CD8-positive, alpha-beta memory T cell (primary cell): ENCODE measurements at regions not wholly inside any gene's neighbourhood (a gene's known extent, or its start where the extent isn't known, plus 50 kb on each side); places are given as distances from the start of the nearest gene placed in this dataset.

ENCODE experiments used
- CTCF ChIA-PET: fragments of 350-600 bp; sonication (Branson Sonifier 250); formaldehyde crosslinking; loops from one replicate; lab custom pipeline; 2021; ENCODE audit warnings: antibody characterized with exemption; lab: Charles Lee
- POLR2A ChIA-PET: fragments of 350-600 bp; sonication (Branson Sonifier 250); formaldehyde crosslinking; loops from one replicate; lab custom pipeline; 2021; ENCODE audit warnings: antibody characterized with exemption; lab: Charles Lee
- DNase-seq, 5 donors: peaks; one replicate each; pipeline versions ENCODE4 v3.0.0 to v3.0.0-alpha.2; 2020 to 2022; ENCODE audit warnings: mixed read lengths in 1 of 5
- H3K27ac ChIP-seq: one replicate; pipeline ENCODE4 v1.7.0; 2013; ENCODE audit warnings: low read depth, mild to moderate bottlenecking, low read length, moderate library complexity
- H3K27me3 ChIP-seq: 2 replicates; pipeline ENCODE4 v1.7.0; 2013; ENCODE audit warnings: low read length, mild to moderate bottlenecking; ENCODE audit not compliant: insufficient read depth, poor library complexity, severe bottlenecking
- H3K36me3 ChIP-seq: 2 replicates; pipeline ENCODE4 v1.7.0; 2013; ENCODE audit warnings: mild to moderate bottlenecking, low read length, moderate library complexity; ENCODE audit not compliant: insufficient read depth
- H3K4me1 ChIP-seq: 2 replicates; pipeline ENCODE4 v1.7.0; 2013; ENCODE audit warnings: mild to moderate bottlenecking, low read length, moderate library complexity; ENCODE audit not compliant: insufficient read depth
- H3K4me3 ChIP-seq: 2 replicates; pipeline ENCODE4 v1.7.0; 2013; ENCODE audit warnings: mild to moderate bottlenecking, low read length
- H3K9me3 ChIP-seq: 2 replicates; pipeline ENCODE4 v1.7.0; 2013; ENCODE audit warnings: mild to moderate bottlenecking, low read length
- H3K27ac Mint-ChIP-seq, 8 donors: one replicate each; pipeline ENCODE4 v1.8.0; 2020 to 2021; ENCODE audit warnings: mixed read lengths in 8 of 8, mild to moderate bottlenecking in 6 of 8, inconsistent platforms in 3 of 8, moderate library complexity in 3 of 8
- H3K27me3 Mint-ChIP-seq, 2 donors: one replicate each; pipeline ENCODE4 v1.8.0; 2020 to 2021; ENCODE audit warnings: mixed read lengths in 2 of 2, mild to moderate bottlenecking in 1 of 2, moderate library complexity in 1 of 2
- H3K36me3 Mint-ChIP-seq, 3 donors: one replicate each; pipeline ENCODE4 v1.8.0; 2020 to 2021; ENCODE audit warnings: mixed read lengths in 3 of 3, inconsistent platforms in 1 of 3, mild to moderate bottlenecking in 1 of 3
- H3K4me1 Mint-ChIP-seq, 3 donors: one replicate each; pipeline ENCODE4 v1.8.0; 2020 to 2021; ENCODE audit warnings: mixed read lengths in 3 of 3, inconsistent platforms in 1 of 3, mild to moderate bottlenecking in 1 of 3
- H3K4me3 Mint-ChIP-seq, 7 donors: one replicate each; pipeline ENCODE4 v1.8.0; 2020 to 2021; ENCODE audit warnings: mixed read lengths in 7 of 7, mild to moderate bottlenecking in 6 of 7, moderate library complexity in 4 of 7, inconsistent platforms in 2 of 7
- H3K9me3 Mint-ChIP-seq, 5 donors: one replicate each; pipeline ENCODE4 v1.8.0; 2020 to 2022; ENCODE audit warnings: mixed read lengths in 5 of 5, mild to moderate bottlenecking in 3 of 5, moderate library complexity in 2 of 5, inconsistent platforms in 1 of 5

DNA sequence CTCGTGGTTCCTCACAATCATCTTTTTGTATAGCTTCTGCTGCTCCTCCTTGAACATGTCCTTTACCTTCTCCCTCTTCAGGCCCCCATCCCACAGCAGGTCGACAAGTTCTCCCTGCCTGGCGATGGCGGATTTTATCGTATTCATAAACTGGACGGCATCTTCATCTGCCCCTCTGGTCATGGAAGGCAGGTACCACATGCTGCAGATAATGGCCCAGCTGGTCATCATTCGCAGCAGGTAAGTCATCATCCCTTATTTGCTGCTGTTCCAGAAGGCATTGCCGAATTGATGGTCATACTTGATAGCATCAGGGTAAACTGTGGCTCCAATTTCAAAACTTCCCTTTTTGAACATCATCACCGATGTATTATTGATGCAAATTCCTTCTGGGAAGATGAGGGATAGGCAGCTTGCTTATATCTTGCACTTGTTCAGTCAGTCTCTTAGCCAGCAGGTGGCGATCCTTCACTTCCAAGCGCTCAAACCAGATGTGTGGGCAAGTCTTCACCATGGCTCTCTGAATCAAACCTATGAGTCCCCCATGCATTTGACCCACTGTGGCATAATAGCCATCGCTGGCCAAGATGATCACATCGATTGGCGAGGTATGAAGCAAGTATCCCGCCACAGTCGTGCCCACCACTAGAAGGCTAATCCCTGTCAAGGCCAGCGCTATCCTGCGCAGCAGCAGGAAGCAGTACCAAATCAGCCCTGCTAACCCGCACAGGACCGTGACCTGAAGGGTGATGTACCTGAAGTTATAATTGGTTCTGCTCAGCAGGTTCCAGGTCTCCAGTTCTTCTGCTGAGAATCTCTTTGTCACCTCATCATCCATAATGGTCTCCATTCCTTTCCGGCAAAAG lies 381.5 kb upstream of the STXBP6 start:
- H3K27ac Mint-ChIP-seq = no peak overlapping the region
- H3K4me3 ChIP-seq = no peak overlapping the region
- H3K9me3 ChIP-seq = no peaks in the 10 kb centered on the region
- H3K27ac ChIP-seq = no peak overlapping the region
- no peak for DNase-seq
- H3K4me3 Mint-ChIP-seq = no peak overlapping the region
- peaks cover 0 to 2% of the 10 kb centered on the region in 2 donors for H3K27me3 Mint-ChIP-seq
- ChIA-PET POLR2A (no interaction called here), CTCF (no interaction called here)
- H3K36me3 Mint-ChIP-seq = peaks cover 0 to 2% (median 0%) of the 10 kb centered on the region in 3 donors
- no peaks in the 10 kb centered on the region for H3K36me3 ChIP-seq
- no peaks in the 10 kb centered on the region for H3K4me1 Mint-ChIP-seq
- H3K9me3 Mint-ChIP-seq = peaks cover 0 to 19% (median 12%) of the 10 kb centered on the region in 5 donors
- no peaks in the 10 kb centered on the region for H3K27me3 ChIP-seq
- H3K4me1 ChIP-seq = no peaks in the 10 kb centered on the region

DNA sequence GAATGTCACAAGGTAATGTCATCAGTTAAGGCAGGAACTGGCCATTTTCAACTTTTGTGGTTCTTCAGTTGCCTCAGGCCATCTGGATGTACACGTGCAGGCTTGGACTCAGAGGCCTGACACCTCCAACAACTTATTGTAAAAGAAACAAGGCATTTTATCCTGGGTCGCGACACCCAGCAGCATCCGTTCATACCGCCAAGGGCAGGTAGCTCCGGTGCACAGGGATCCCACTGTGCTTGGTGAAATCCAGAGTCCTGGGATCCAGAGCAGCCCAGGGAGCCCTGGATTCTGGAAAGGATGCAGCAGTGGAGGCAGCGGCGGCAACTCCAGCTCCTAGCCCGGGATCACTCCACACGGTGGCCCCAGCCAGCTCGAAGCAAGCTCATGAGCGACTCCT lies 380.9 kb upstream of the STXBP6 start:
- Mint-ChIP-seq H3K4me3 (no peak overlapping the region), H3K36me3 (peaks cover 0 to 2% (median 0%) of the 10 kb centered on the region in 3 donors), H3K27ac (no peak overlapping the region), H3K9me3 (peaks cover 0 to 19% (median 12%) of the 10 kb centered on the region in 5 donors), H3K4me1 (no peaks in the 10 kb centered on the region), H3K27me3 (peaks cover 0 to 2% of the 10 kb centered on the region in 2 donors)
- Histone ChIP-seq H3K36me3 (no peaks in the 10 kb centered on the region), H3K27me3 (no peaks in the 10 kb centered on the region), H3K4me1 (no peaks in the 10 kb centered on the region), H3K9me3 (no peaks in the 10 kb centered on the region), H3K4me3 (no peak overlapping the region), H3K27ac (no peak overlapping the region)
- ChIA-PET POLR2A (no interaction called here), CTCF (no interaction called here)
- no peak for DNase-seq

DNA sequence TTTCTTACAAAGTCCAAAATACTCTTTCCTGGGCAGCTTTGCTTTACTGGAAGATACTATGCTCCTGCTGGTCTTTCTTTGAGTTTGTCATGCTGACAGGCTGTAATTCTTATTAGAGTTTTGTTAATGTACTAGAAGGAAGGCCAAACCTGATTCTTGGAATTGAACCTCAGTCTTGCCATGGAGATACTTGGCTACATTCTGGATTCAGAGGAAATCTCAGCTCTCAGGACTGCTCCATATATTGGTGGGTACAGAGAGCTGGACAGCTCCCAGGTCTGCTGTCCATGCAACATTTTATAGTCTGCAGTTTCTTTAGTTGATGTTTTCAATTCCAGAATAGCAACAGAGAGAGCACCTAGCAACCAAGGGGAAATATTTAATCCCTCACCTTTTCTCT lies 363.1 kb upstream of the STXBP6 start:
- Histone ChIP-seq H3K27ac (no peak overlapping the region), H3K36me3 (no peaks in the 10 kb centered on the region), H3K4me3 (no peak overlapping the region), H3K4me1 (no peaks in the 10 kb centered on the region), H3K9me3 (no peaks in the 10 kb centered on the region), H3K27me3 (no peaks in the 10 kb centered on the region)
- POLR2A ChIA-PET = no interaction called here
- no peaks in the 10 kb centered on the region for H3K36me3 Mint-ChIP-seq
- CTCF ChIA-PET = no interaction called here
- H3K27me3 Mint-ChIP-seq = no peaks in the 10 kb centered on the region
- no peak overlapping the region for H3K27ac Mint-ChIP-seq
- no peak overlapping the region for H3K4me3 Mint-ChIP-seq
- peaks cover 0 to 2% (median 0%) of the 10 kb centered on the region in 5 donors for H3K9me3 Mint-ChIP-seq
- H3K4me1 Mint-ChIP-seq = no peaks in the 10 kb centered on the region
- no peak for DNase-seq

DNA sequence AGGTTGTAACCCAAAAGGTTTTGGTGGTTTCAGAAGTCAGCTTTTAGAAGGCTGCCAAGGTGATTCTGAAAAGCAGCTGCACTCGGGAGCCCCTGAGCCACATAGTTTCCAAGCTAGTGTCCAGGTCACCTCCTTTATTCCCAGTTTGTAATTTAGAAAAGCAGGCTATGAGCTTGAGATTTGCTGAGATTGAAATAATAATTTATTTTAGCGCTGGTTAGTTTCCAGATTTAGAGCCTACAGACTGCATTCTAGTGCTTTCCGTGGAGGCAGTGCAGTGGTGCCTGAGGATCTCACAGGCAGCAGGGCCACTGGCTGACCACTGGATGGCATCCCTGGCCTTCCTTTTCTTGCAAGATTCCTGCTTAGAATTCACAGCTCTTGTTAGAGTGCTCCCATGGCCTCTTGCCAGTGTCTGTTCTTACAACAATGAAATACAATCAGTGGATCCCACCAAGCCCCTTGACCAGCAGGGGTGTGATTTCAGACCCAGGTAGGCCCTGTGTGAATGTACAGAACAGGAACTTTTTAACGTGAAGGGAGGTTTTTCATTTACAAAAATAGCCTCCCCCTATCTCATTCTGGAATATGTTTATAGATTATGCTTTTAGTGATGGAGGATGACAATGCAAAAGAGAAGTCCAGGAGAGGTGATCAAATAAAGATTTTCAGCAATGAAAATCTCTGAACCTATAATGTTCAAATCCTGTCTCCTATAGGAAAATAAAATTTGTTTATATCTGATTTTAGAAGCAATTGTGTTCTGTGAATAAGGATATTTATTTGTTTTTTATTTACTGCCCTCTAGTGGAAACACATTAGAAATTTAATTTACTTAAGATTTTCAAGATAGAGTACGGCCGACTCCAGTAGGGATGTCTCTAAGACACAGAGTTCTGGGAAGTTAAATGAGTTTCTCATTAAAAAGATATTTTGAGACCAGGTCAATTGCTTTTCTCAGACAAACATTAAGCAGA lies 362.1 kb upstream of the STXBP6 start:
- Mint-ChIP-seq H3K27ac (no peak overlapping the region), H3K36me3 (peaks cover 0 to 2% (median 0%) of the 10 kb centered on the region in 3 donors), H3K9me3 (peaks cover 0 to 5% (median 2%) of the 10 kb centered on the region in 5 donors), H3K27me3 (peaks cover 0 to 4% of the 10 kb centered on the region in 2 donors), H3K4me3 (no peak overlapping the region), H3K4me1 (no peaks in the 10 kb centered on the region)
- Histone ChIP-seq H3K36me3 (no peaks in the 10 kb centered on the region), H3K9me3 (no peaks in the 10 kb centered on the region), H3K4me3 (no peak overlapping the region), H3K27me3 (no peaks in the 10 kb centered on the region), H3K27ac (no peak overlapping the region), H3K4me1 (no peaks in the 10 kb centered on the region)
- no peak for DNase-seq
- ChIA-PET CTCF (no interaction called here), POLR2A (no interaction called here)

DNA sequence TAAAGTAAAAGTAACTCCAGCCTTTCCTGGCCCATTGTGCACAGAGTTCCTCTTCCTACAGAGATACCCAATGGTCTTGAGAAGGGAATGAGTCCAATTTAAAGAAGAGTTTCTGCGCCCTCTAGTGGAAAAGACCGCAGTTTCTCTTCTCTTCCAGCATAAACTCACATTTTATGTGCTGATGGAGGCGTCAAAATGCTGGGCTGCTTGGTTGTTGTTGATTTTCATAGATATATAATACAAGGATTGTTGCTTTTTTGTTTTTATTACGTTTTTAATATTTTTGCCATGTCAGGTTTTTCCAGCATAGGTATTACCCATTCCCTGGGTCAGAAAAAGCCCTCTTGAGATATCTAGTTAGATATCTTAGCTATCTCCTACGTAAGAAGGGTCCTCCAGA lies 356.9 kb upstream of the STXBP6 start:
- no peak overlapping the region for H3K27ac Mint-ChIP-seq
- peaks cover 0 to 5% (median 2%) of the 10 kb centered on the region in 5 donors for H3K9me3 Mint-ChIP-seq
- peaks cover 0 to 2% (median 0%) of the 10 kb centered on the region in 3 donors for H3K36me3 Mint-ChIP-seq
- peaks cover 0 to 4% of the 10 kb centered on the region in 2 donors for H3K27me3 Mint-ChIP-seq
- Histone ChIP-seq H3K4me1 (no peaks in the 10 kb centered on the region), H3K4me3 (no peak overlapping the region), H3K27ac (no peak overlapping the region), H3K27me3 (no peaks in the 10 kb centered on the region), H3K36me3 (no peaks in the 10 kb centered on the region), H3K9me3 (no peaks in the 10 kb centered on the region)
- CTCF ChIA-PET = no interaction called here
- POLR2A ChIA-PET = no interaction called here
- H3K4me1 Mint-ChIP-seq = no peaks in the 10 kb centered on the region
- no peak for DNase-seq
- H3K4me3 Mint-ChIP-seq = no peak overlapping the region

DNA sequence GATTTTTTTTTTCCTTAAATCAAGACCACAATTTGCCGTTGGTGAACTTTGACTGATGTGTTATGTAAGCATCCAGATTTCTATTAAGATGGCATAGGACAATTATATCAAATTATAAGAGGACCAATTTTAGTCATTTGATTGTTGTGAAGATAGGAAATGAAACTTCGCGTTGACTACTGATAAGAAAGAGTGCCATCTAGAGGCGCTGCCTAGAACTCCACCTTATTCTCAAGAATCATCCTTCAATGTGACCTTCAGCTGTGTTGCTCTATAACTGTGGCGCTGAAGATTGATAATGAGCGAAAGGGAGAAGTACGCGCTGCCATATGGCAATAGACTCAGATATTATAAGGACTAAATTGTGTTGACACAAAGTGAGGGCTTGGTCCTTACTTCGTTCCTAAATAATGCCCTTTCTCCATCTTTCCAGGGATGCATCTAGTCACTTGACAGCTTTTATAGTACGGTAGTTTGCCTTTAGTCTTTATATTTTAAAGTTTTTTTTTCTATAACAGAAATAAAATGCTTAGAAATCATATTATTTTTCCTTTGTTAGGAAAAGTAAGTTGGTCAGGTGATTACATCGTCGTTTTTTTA lies 350.8 kb upstream of the STXBP6 start:
- Mint-ChIP-seq H3K27ac (no peak overlapping the region), H3K36me3 (no peaks in the 10 kb centered on the region), H3K27me3 (no peaks in the 10 kb centered on the region), H3K4me3 (no peak overlapping the region), H3K4me1 (no peaks in the 10 kb centered on the region), H3K9me3 (peaks cover 0 to 3% (median 0%) of the 10 kb centered on the region in 5 donors)
- no peak for DNase-seq
- ChIA-PET POLR2A (no interaction called here), CTCF (no interaction called here)
- Histone ChIP-seq H3K9me3 (no peaks in the 10 kb centered on the region), H3K36me3 (no peaks in the 10 kb centered on the region), H3K27me3 (no peaks in the 10 kb centered on the region), H3K27ac (no peak overlapping the region), H3K4me3 (no peak overlapping the region), H3K4me1 (no peaks in the 10 kb centered on the region)

DNA sequence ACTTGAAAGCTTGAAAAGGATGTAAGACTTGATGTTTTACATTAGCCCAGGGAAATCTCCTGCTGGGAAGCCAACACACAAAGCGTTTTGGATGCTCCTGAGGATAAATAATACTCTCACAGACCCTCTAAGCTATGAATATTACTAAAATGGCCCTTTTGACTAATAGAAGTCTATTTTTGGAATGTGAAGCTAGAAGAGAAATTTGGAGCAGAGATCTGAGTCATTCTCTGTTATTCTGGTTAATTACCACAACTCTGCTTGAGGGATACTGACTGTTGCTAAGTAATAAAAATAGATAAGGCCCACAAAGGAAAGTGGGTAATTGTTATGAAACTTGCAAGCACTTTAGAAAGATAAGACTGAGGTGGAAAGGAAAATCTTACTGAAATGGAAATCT lies 346.2 kb upstream of the STXBP6 start:
- H3K27ac Mint-ChIP-seq = no peak overlapping the region

More for the DNA sequence above, 346.2 kb upstream of the STXBP6 start:
- H3K27ac ChIP-seq = no peak overlapping the region
- no peaks in the 10 kb centered on the region for H3K4me1 ChIP-seq
- H3K27me3 ChIP-seq = no peaks in the 10 kb centered on the region
- ChIA-PET POLR2A (no interaction called here), CTCF (no interaction called here)
- Mint-ChIP-seq H3K27me3 (no peaks in the 10 kb centered on the region), H3K9me3 (peaks cover 0 to 4% (median 0%) of the 10 kb centered on the region in 5 donors), H3K36me3 (no peaks in the 10 kb centered on the region), H3K4me1 (no peaks in the 10 kb centered on the region), H3K4me3 (no peak overlapping the region)
- H3K4me3 ChIP-seq = no peak overlapping the region
- H3K9me3 ChIP-seq = no peaks in the 10 kb centered on the region
- H3K36me3 ChIP-seq = no peaks in the 10 kb centered on the region
- no peak for DNase-seq
